ENCODE measurements at regions not wholly inside any gene's neighbourhood (a gene's known extent, or its start where the extent isn't known, plus 50 kb on each side); places are given as distances from the start of the nearest gene placed in this dataset.

GRCh38 chr2:67516899-67517530, 119.9 kb downstream of the ETAA1 start:
- no peak for DNase-seq

GRCh38 chr2:67522148-67522547, 125.0 kb downstream of the ETAA1 start:
- no peak for DNase-seq

- no peak for DNase-seq
Observed at GRCh38 chr2:67524213-67524612, 127.1 kb downstream of the ETAA1 start.

- DNase-seq = no peak
Observed at GRCh38 chr2:67524777-67525176, 127.6 kb downstream of the ETAA1 start.

- DNase-seq = no peak
Observed at GRCh38 chr2:67526283-67526682, 129.2 kb downstream of the ETAA1 start.

- DNase-seq = no peak
Observed at GRCh38 chr2:67528320-67528719, 131.2 kb downstream of the ETAA1 start.

GRCh38 chr2:67532387-67532786, 135.3 kb downstream of the ETAA1 start:
- no peak for DNase-seq

- DNase-seq = no peak
Observed at GRCh38 chr2:67534745-67535144, 137.6 kb downstream of the ETAA1 start.

GRCh38 chr2:67540962-67541361, 143.8 kb downstream of the ETAA1 start:
- no peak for DNase-seq

GRCh38 chr2:67544286-67544685, 147.2 kb downstream of the ETAA1 start:
- no peak for DNase-seq

GRCh38 chr2:67548317-67549201, 151.4 kb downstream of the ETAA1 start:
- no peak for DNase-seq

- DNase-seq = no peak
Observed at GRCh38 chr2:67559156-67559555, 162.0 kb downstream of the ETAA1 start.

GRCh38 chr2:67560771-67561456, 163.8 kb downstream of the ETAA1 start:
- DNase-seq = no peak

- DNase-seq = no peak
Observed at GRCh38 chr2:67561457-67561965, 164.4 kb downstream of the ETAA1 start.

GRCh38 chr2:67564076-67564475, 166.9 kb downstream of the ETAA1 start:
- DNase-seq = no peak

- DNase-seq = no peak
Observed at GRCh38 chr2:67564626-67565025, 167.5 kb downstream of the ETAA1 start.

GRCh38 chr2:67565262-67565661, 168.1 kb downstream of the ETAA1 start:
- no peak for DNase-seq

GRCh38 chr2:67565761-67566160, 168.6 kb downstream of the ETAA1 start:
- no peak for DNase-seq

- no peak for DNase-seq
Observed at GRCh38 chr2:67566285-67566684, 169.2 kb downstream of the ETAA1 start.

GRCh38 chr2:67566958-67567635, 170.0 kb downstream of the ETAA1 start:
- no peak for DNase-seq

- no peak for DNase-seq
Observed at GRCh38 chr2:67567886-67568285, 170.8 kb downstream of the ETAA1 start.

GRCh38 chr2:67570611-67571010, 173.5 kb downstream of the ETAA1 start:
- no peak for DNase-seq

Data from NCI-H82 (cell line).